Fibroblast of skin of scalp (primary cell): ENCODE measurements at regions not wholly inside any gene's neighbourhood (a gene's known extent, or its start where the extent isn't known, plus 50 kb on each side); places are given as distances from the start of the nearest gene placed in this dataset.

Source experiments
- DNase-seq: peaks from one replicate; pipeline ENCODE4 v3.0.0-alpha.2; 2013

DNA sequence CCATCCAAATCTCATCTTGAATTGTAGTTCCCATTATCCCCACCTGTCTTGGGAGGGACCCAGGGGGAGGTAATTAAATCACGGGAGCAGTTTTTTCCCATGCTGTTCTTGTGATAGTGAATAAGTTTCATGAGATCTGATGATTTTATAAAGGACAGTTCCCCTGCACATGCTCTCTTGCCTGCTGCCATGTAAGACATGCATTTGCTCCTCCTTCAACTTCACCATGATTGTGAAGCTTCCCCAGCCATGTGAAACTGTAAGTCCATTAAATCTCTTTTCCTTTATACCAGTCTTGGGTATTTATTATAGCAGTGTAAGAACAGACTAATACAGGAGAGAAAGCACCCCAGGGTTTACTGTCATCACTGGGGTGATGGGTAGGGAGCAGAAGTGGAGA lies 220.4 kb upstream of the NUDT4 start:
- no peak for DNase-seq

DNA sequence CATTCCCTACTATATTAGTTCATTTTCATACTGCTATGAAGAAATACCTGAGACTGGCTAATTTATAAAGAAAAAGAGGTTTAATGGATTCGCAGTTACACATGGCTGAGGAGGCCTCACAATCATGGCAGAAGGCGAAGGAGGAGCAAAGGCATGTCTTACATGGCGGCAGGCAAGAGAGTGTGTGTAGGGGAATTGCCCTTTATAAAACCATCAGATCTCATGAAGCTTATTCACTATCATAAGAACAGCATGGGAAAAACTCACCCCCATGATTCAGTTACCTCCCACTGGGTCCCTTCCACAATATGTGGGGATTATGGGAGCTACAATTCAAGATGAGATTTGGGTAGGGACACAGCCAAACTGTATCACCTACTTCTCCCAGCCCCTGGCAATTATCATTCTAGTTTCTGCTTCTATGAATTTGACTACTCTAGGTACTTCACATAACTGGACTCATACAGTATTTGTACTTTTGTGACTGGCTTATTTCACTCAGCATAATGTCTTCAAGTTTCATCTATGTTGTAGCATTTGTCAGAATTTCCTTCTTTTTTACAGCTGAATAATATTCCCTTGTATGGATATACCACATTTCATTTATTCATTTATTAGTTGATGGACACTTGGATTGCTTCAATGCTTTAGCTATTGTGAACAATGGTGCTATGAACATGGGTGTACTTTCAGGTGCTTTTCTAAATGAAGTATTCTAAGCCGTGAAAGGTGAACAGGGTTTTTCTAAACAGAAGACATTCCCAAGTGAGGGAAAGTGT lies 219.5 kb upstream of the NUDT4 start:
- DNase-seq = no peak

DNA sequence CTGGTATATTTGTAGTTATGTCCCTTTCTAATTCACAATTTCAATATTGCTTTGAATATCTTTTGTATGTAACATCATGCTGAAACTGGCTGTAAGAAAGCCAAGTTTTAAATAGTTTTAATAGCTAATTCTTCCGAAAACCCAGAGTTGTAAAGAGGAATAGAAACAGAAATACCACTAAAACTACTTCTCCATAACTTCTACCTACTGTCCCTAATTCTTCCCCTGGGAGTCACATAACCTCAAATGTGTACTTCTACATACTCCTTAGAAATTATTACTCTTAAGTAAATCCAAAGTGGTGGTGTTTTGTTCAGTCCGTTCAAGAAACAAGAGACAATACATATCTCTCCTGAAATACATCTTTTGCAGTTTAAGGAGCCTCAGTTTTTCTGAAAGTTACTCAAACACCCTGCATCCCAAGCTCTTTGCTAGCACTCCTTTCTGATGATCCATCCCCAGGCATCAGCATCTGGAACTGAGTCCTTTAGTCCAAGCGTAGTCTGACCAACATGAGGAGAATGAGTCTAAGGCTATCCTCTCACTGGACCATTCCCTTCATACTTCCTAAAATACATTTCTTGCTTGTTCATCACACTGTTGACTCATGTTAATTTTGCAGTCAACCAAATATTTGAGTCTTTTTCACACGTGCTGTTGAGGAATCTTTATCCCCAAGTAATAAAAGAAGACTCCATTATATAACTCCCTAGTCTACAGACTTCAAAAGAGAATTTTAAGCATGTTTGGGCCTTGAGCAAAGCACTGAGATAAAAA lies 214.3 kb upstream of the NUDT4 start:
- peak; percentile 87 for DNase-seq

DNA sequence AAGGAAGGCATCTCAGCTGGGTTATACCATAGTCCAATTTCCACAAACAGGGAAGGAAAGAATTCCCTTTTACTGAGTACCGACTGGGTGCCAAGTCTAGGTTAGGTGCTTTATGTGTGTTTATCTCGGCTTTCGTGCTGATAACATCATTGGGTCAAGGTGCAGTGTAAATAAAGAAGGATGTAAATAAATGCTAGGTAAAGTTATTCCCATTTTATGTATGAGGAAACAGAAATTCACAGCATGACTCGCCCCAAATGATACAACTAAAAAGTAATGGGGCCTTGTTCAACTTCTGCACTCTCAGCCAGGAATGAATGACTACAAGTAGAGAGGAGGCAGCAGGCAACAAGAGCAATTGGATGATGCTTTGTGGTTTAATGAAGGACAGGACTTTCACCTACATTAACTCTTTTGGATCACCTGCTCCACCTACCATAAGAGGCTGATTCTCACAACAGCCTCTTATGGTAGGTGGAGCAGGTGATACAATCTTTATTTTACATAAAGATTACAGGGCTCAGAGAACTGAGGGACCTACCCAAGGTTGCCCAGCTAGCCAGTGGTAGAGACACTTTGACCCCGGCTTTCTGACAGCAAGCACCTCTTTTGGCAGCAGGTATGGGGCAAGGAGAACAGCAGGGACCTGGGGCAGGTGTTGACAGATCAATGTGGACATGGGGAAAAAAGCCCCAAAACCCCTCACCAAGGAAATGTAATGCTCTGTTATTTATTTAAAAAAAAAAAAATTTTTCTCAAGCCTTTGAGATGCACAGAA lies 213.4 kb upstream of the NUDT4 start:
- no peak for DNase-seq

DNA sequence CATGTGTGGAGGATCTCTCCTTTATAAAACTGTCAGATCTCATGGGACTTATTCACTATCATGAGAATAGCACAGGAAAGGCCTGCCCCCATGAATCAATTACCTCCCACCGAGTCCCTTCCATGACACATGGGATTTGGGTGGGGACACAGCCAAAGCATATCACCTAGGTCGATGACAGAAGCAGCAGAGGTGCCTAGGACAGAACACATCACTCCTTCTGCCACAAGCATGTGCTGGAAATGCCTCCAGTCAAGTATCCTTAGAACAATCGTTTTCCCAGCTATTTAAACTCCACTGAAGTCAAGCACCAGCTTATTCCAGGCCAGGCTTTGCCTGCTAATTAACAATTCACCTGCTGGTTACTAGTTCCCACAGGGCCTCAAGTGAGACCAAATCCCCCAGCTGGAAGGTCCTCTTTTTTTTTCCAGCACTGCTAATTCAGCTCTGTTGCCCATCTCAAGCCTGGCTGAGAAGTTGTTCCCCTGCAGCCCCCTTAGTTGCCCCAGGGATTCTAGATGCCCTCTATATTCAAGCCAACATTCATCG lies 212.3 kb upstream of the NUDT4 start:
- DNase-seq = no peak

DNA sequence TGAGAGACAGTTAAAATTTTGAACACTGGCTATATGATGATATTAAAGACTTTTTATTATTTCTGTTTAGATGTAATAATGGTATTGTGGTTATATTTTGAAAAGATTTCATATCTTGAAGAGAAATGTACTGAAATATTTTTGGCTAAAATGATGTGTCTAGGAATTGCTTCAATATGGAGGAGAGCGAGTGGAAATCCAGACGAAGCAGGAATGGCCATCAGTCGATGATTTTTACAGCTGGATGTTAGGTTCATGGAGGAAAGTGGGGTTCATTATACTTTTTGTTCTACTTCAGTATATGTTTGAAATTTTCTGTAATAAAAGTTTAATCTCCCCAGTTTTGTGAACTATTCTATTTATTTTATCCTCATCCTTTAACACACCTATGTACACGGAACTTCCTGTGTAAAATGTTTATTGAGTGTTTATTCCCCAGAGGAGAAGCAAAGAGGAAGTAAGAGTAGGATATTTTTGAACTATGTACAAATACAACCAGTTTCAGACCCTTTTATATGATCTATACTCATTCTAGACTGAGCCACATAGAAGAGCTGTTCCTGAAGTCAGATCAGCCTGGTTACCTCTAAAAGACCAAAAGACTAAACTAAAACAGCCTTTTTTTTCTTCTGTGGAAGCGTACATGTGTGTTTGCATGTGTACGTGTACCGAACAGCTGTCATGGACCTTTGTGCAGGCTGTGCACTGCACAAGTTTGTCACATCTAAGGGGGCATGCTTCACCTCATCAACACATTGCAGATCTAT lies 211.0 kb upstream of the NUDT4 start:
- DNase-seq = no peak

DNA sequence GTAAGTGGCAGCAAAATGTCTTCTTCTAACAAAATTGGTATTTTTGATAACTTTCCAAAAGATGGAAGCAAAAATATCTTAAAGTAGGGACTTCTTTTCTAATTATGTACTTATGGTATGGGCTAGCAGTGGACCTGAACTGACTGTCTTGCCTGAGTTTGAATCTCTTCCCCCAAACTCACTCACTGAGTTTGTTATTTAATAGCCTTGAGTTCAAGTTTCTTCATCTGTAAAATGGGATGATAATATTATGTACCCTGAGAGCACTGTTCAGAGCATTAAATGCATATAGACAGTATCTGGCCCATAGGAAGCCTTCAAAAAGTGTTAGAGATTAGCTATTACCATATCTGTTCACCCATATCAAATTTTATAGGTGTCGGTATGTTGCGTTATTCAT lies 210.4 kb upstream of the NUDT4 start:
- DNase-seq = no peak

DNA sequence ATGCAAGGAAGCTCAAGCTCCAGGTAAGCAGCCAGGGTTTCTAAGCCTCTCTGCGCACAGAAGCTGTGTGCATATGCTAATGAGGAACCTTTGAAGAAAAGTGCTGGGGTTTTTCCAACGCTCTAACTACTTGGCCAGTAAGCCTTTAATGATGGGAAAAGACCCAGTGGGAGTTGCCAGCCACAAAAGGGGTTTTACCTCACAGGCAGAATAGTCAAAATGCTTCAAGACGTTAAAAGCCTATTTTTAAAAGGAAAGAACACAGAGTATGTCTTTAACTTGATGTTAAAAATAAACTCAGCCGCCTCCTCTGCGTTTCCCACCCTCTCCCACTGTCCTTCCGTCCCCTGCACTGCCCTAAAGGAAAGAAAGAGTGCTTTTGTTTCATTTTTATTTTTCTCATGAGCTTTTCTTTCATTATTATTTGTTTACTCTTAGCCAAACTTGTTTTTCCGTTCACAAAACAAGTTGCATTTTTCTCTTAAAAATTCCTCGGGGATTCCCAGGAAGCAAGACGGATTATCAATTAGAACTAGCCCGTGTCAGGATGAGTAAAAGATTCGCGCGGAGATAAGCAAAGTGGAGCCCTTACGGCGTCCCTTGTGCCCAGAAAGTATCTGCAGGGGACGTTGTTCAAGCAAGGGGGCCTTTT lies 209.8 kb upstream of the NUDT4 start:
- DNase-seq = no peak

DNA sequence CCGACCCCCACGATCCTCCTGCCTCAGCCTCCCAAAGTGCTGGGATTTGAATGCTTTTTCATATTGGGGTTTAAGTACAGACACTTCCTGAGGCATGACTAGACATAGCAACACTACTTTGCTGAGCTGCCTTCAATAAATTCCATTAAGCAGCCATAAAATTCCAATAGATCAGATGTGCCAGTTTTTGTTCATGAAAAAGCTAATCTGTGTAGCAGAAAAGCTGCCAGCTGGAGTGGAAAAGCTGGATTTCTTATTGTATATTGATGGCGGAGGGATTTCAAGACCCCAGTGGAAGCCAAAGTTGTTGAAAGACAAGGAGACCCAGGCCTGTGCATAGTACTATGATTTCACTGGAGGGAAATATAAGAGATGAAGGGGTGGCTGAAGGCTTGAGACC lies 209.0 kb upstream of the NUDT4 start:
- DNase-seq = no peak

DNA sequence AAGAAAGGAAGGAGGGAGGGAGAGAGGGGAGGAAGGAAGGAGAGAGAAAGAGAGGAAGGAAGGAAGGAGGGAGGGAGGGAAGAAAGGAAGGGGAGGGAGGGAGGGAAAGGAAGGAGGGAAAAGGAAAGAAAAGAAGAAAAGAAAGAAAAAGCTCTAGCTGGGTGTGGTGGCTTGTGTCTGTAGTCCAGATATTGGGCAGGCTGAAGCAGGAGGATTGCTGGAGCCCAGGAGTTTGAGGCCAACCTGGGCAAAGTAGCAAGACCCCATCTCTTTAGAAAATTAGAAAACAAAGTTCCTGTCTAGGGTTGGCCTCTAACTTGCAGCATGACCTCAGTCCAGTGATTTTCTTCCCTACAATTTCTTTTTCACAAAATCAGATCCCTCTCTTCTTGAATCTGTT lies 208.2 kb upstream of the NUDT4 start:
- no peak for DNase-seq

DNA sequence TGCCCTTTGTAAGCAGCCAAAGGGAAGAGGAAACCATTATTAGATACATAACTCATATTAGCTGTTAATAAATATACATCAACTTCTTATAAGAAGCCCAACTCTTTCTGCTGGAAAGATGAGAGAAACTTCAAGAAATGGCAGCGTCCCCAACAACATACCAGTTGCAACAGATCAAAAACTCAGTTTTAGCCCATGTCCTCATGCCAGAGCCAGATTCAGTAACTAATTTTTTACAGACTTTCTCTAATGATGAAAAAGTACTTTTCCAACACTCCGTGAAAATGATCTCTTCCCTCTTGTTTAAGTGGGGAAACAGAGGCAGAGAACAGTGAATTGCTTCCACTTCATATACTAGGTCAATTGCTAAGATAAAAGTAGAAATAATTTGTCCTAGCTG lies 206.8 kb upstream of the NUDT4 start:
- no peak for DNase-seq

DNA sequence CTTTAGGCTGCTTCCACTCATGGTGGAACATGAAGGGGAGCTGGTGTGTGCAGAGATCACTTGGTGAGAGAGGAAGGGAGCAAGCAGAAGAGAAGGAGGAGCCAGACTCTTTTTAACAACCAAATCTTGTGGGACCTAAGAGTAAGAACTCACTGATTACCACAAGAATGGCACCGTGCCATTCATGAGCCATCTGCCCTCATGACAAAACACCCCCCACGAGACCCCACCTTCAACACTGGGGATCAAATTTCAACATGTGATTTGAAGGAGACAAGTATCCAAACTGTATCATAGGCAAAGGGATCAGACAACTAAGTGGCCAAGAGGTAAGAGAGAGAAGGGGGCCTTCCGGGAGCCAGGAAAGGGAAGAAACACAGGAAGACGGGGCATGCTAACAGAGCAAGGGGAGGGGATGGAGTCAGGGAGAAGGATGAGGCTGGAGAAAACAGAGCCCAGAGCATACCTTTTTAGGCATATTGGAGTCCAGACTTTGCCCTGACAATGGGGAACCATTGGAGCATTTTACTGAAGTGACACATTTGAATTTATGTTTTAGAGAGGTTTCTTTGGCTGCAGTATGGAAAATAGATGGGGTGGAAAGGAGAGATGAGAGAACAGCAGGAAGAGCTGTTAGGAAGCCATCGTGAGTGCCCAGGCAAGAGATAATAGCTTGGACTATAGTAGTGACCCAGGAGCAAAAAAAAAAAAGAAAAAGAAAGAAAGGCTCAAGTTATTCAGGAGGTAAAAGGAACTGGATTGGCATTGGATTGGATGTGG lies 204.4 kb upstream of the NUDT4 start:
- peak; percentile 67 for DNase-seq

DNA sequence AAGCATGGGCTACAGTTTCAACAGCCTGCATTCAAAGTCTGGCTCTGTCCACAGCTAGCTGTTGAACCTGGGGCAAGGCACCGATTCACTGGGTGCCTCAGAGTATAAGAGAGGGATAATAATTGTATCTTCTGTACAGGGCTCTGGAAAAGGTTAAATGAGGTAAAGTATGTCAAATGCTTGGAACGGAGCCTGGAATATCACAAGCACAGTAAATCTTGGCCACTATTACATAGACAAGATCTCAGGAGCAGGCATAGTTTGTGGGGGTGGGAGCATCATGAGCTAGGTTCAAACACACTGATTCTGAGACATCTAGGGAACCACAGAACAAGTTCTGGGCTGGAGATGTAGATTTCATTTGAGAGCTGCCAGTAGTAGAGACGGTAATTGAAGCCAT lies 203.7 kb upstream of the NUDT4 start:
- DNase-seq = peak; percentile 78

DNA sequence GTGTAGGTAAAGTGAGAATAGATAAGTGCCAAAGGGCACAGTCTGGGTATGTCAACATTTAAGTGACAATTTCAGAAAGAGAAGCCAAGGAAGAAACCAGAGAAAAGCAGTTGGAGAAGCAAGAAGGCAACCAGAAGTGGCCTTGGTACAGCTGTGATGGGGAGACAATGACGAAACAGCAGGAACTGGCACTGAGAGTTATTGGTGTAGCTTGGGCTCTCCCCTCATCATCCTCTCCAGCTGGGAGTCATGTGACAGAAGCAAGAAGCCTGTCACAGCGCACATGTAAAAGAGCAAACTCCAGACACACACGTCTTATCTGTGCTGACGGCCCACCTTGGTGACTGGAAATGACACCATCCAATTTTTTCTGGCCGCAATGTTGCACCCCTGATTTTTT lies 203.3 kb upstream of the NUDT4 start:
- no peak for DNase-seq

DNA sequence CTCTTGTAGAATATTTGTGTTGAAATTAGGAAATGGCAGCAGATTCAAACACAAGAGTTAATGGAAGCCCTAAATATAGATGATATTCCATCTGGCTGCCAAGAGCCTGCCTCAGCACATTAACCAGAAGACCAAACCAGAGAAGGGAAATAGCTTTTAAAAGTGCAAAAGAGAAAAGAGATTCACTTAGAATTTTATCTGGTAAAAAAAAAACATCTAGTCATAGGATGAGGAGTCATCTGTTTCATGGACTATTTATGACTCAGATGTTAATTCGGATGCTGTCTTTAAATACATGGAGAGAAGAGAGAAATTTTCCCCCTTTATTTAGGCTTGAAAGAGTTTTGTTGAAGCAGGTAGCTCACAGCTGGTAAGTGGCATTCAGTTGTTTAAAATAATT lies 201.6 kb upstream of the NUDT4 start:
- peak; percentile 54 for DNase-seq

DNA sequence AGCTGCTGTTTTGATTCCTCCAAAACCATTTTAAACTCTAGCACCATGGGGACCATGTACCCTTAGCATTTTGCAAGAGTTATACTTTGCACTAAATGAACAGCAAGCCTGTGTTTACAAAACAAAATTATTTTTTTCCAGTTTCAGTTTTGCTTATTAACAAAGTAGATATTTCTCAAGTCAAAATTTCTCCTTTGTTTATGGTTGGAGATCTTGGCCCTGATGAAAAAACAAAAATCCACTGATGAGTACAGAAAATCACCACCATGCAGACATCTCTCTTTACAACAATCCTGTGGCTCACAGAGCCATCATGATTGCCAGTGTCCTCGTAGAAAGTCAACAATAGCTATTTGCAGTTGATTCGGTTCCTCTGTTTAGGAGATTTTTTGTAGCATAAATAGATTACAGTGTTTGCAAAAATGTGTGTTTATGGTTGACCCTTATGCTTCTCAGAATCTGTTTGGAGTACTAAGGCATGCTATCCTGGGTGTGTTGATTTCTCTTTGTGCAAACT lies 201.1 kb upstream of the NUDT4 start:
- DNase-seq = no peak

DNA sequence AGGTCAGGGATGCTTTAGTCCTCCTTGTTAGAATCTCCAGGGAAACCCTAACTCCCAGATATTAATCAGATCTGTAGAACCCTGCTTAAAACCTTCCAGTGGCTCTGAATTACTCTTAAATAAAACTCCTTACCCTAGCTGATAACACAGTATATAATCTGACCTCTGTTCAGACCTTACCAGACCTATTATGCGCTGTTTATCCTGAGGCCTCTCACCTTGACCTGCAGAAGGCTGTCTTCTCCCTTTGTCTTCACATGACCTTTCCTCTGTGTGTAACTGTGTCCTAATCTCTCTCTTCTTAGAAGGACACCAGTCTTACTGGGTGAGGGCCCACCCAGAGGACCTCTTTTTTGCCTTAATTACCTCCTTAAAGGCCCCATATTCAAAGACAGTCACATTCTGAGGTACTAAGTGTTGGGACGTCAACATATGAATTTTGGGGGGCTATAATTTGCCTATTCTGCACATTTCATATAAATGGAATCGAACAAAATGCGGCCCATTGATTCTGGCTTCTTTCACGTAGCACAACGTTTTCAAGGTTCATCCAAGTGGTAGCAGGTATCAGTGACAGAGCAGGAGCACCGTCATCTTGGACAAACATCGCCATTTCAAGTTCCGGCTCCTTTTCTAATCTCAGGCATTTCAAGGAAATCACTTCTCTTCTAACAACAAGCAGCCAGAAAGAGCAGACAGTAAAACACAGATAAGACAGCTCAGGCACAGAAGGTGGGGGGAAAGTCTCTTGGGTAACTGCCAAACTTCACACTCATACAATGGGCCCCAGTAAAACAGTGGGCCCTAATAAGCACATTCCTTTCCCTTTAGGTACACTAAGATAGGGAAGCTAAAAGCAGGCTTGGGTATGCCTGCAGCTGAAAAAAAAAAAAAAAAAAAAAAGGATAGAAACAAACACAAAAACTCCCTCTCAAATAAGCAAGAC lies 200.2 kb upstream of the NUDT4 start:
- peak; percentile 30 for DNase-seq

DNA sequence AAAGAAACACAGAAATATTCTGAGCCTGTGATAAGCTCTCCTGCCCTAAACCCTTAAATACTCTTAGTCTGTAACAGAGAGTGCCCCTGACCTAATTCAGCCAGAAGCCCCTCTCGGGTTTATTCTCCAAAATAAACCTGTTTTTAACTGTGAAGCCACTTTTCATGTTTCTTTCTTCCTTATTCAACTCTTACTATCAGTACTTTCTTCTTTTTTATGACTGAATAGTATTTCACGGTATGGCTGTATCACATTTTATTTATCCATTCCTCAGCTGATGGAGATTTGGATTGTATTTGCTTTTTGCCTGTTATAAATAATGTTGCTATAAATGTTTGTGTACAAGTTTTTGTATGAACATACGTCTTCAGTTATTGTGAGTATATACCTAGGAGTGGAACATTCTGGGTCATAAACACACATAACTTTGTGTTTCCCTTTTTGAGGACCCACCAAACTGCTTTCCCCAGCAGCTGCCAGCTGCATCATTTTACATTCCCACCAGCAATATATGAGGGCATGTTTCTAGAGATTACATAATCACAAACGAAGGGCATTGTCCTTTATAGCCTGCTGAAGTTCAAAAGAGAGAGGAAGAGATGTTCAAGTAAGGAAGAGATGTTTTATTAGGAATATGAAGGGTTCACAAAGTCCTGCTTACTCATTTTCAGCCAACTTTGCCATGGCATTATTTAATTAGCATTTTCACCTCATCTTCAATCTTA lies 199.4 kb upstream of the NUDT4 start:
- no peak for DNase-seq

DNA sequence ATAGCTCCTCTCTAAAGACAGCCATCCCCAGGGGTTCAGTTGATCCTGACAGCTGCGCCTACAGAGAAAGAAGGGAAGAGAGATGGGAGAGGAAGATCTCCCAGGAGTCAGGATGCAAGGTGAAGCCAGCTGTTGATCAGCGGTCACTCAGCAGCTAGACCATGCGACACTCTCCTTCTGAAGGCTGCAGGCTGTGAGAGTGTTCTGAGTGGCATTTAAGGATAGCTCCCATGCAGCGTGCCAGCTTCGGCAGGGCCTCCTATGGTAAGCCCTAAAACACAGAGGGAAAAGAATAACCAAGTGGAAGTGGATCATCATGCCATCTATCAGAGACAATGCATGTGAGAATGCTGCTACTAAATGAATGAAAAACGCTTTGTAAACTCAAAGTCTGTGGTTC lies 197.9 kb upstream of the NUDT4 start:
- no peak for DNase-seq
